A549 (cell line): ENCODE measurements at regions not wholly inside any gene's neighbourhood (a gene's known extent, or its start where the extent isn't known, plus 50 kb on each side); places are given as distances from the start of the nearest gene placed in this dataset.

Experiments used
- CTCF ChIP-seq: fragments of >200 bp; sonication (Bioruptor Twin); formaldehyde crosslinking; IDR thresholded peaks from 3 replicates; pipeline ENCODE4 v1.5.1; 2016
- POLR2A ChIP-seq: IDR thresholded peaks from 2 replicates; pipeline ENCODE4 v1.6.1; 2012; ENCODE audit warnings: mild to moderate bottlenecking, low read length
- RAD21 ChIP-seq, 2 experiments: fragments of >200 bp in 1 of 2; sonication (Bioruptor Twin) in 1 of 2; formaldehyde crosslinking in 1 of 2; IDR thresholded peaks in 1 of 2; conservative IDR thresholded peaks in 1 of 2; 2 replicates in 1 of 2; 3 replicates in 1 of 2; pipeline ENCODE4 v1.6.1; 2012 to 2018; ENCODE audit warnings: inconsistent platforms in 1 of 2
- REST ChIP-seq: fragments of 200-600 bp; sonication (generic); IDR thresholded peaks from 2 replicates; pipeline ENCODE4 v1.6.1; 2016; ENCODE audit warnings: antibody characterized with exemption, mild to moderate bottlenecking, moderate library complexity
- USF2 ChIP-seq: fragments of 450-650 bp; IDR thresholded peaks from 2 replicates; pipeline ENCODE4 v1.6.1; 2014; ENCODE audit warnings: antibody characterized with exemption
- ZFP36 ChIP-seq: fragments of 450-650 bp; IDR thresholded peaks from 2 replicates; pipeline ENCODE4 v1.6.1; 2014; ENCODE audit warnings: borderline replicate concordance; ENCODE audit not compliant: partially characterized antibody

GRCh38 chr11:134464196-134464595 lies 52.2 kb upstream of the B3GAT1 start:
- TF ChIP-seq USF2 (no peak), RAD21 (conservative IDR thresholded peaks at IDR 0.05 in 1 of 2, IDR thresholded peaks at IDR 0.05 in 1 of 2) (no peak), POLR2A (no peak), CTCF (no peak), ZFP36 (no peak), REST (no peak)
